H9 (cell line): ENCODE measurements at regions not wholly inside any gene's neighbourhood (a gene's known extent, or its start where the extent isn't known, plus 50 kb on each side); places are given as distances from the start of the nearest gene placed in this dataset.

Experiments used
- DNase-seq: peaks from one replicate; pipeline ENCODE4 v3.0.0-alpha.2; 2017
- H2AFZ ChIP-seq: one replicate; pipeline ENCODE4 v1.6.1; 2013; ENCODE audit warnings: mild to moderate bottlenecking, low read length, control low read depth, moderate library complexity
- H2AK5ac ChIP-seq: 2 replicates; pipeline ENCODE4 v1.6.1; 2013; ENCODE audit warnings: low read length, control low read depth, mixed read lengths; ENCODE audit not compliant: insufficient read length
- H2BK120ac ChIP-seq: one replicate; pipeline ENCODE4 v1.6.1; 2013; ENCODE audit warnings: low read depth, mild to moderate bottlenecking, low read length, control low read depth, inconsistent platforms; ENCODE audit not compliant: poor library complexity, severe bottlenecking
- H2BK12ac ChIP-seq: 2 replicates; pipeline ENCODE4 v1.6.1; 2013; ENCODE audit warnings: low read length, control low read depth, mixed read lengths, low read depth; ENCODE audit not compliant: insufficient read length
- H2BK15ac ChIP-seq: 2 replicates; pipeline ENCODE4 v1.6.1; 2013; ENCODE audit warnings: low read depth, low read length, control low read depth
- H2BK20ac ChIP-seq: one replicate; pipeline ENCODE4 v1.6.1; 2013; ENCODE audit warnings: low read depth, mild to moderate bottlenecking, low read length, control low read depth, inconsistent platforms; ENCODE audit not compliant: poor library complexity, severe bottlenecking
- H2BK5ac ChIP-seq: 2 replicates; pipeline ENCODE4 v1.6.1; 2013; ENCODE audit warnings: low read length, control low read depth, mixed read lengths; ENCODE audit not compliant: insufficient read length
- H3K14ac ChIP-seq: 2 replicates; pipeline ENCODE4 v1.6.1; 2013; ENCODE audit warnings: low read length, control low read depth; ENCODE audit not compliant: insufficient read depth
- H3K18ac ChIP-seq: 2 replicates; pipeline ENCODE4 v1.6.1; 2013; ENCODE audit warnings: low read depth, mild to moderate bottlenecking, mixed read lengths, low read length, control low read depth; ENCODE audit not compliant: insufficient read length
- H3K23ac ChIP-seq: 2 replicates; pipeline ENCODE4 v1.6.1; 2013; ENCODE audit warnings: low read length, control low read depth, mixed read lengths, low read depth; ENCODE audit not compliant: insufficient read length
- H3K23me2 ChIP-seq: 2 replicates; pipeline ENCODE4 v1.6.1; 2013; ENCODE audit warnings: low read depth, mild to moderate bottlenecking, mixed read lengths, low read length, control low read depth; ENCODE audit not compliant: insufficient read length, poor library complexity, severe bottlenecking
- H3K27ac ChIP-seq: 2 replicates; pipeline ENCODE4 v1.5.1; 2013; ENCODE audit warnings: low read length, control low read depth, mixed read lengths, low read depth; ENCODE audit not compliant: insufficient read length
- H3K27me3 ChIP-seq: 2 replicates; pipeline ENCODE4 v1.6.1; 2013; ENCODE audit warnings: low read length, control low read depth, inconsistent platforms; ENCODE audit not compliant: insufficient read depth
- H3K4ac ChIP-seq: 2 replicates; pipeline ENCODE4 v1.6.1; 2013; ENCODE audit warnings: low read depth, mild to moderate bottlenecking, control low read depth, inconsistent platforms, low read length, moderate library complexity
- H3K4me1 ChIP-seq: 2 replicates; pipeline ENCODE4 v1.6.1; 2013; ENCODE audit warnings: low read length, control low read depth, inconsistent platforms; ENCODE audit not compliant: insufficient read depth
- H3K4me2 ChIP-seq: 2 replicates; pipeline ENCODE4 v1.6.1; 2013; ENCODE audit warnings: low read length, control low read depth, mixed read lengths; ENCODE audit not compliant: insufficient read length, insufficient read depth
- H3K56ac ChIP-seq: 2 replicates; pipeline ENCODE4 v1.6.1; 2013; ENCODE audit warnings: low read depth, mild to moderate bottlenecking, mixed read lengths, low read length, control low read depth; ENCODE audit not compliant: insufficient read length
- H3K79me1 ChIP-seq: 2 replicates; pipeline ENCODE4 v1.6.1; 2013; ENCODE audit warnings: low read depth, mild to moderate bottlenecking, moderate library complexity, low read length, control low read depth, inconsistent platforms; ENCODE audit not compliant: insufficient read depth, poor library complexity, severe bottlenecking
- H3K79me2 ChIP-seq: 2 replicates; pipeline ENCODE4 v1.6.1; 2013; ENCODE audit warnings: low read length, control low read depth, inconsistent platforms; ENCODE audit not compliant: insufficient read depth
- H3K9ac ChIP-seq: 2 replicates; pipeline ENCODE4 v1.6.1; 2013; ENCODE audit warnings: low read length, control low read depth, mixed read lengths; ENCODE audit not compliant: insufficient read length; ENCODE audit errors: extremely low read depth
- H3K9me3 ChIP-seq: one replicate; pipeline ENCODE4 v1.6.1; 2013; ENCODE audit warnings: low read depth, low read length, inconsistent platforms; ENCODE audit not compliant: control insufficient read depth
- H3T11ph ChIP-seq: one replicate; pipeline ENCODE4 v1.6.1; 2013; ENCODE audit warnings: mild to moderate bottlenecking, low read length, control low read depth, inconsistent platforms
- H4K20me1 ChIP-seq: one replicate; pipeline ENCODE4 v1.6.1; 2013; ENCODE audit not compliant: control insufficient read depth, insufficient read length, insufficient read depth
- H4K5ac ChIP-seq: 2 replicates; pipeline ENCODE4 v1.6.1; 2013; ENCODE audit warnings: low read depth, mild to moderate bottlenecking, mixed read lengths, low read length, control low read depth; ENCODE audit not compliant: insufficient read length
- H4K8ac ChIP-seq: replicated peaks from 2 replicates; pipeline ENCODE4 v1.6.1; 2013; ENCODE audit warnings: low read length, control low read depth, mixed read lengths, low read depth; ENCODE audit not compliant: insufficient read length
- H4K91ac ChIP-seq: 2 replicates; pipeline ENCODE4 v1.6.1; 2013; ENCODE audit warnings: low read depth, mild to moderate bottlenecking, moderate library complexity, mixed read lengths, low read length, control low read depth; ENCODE audit not compliant: insufficient read length
- H3K27ac Mint-ChIP-seq, 3 experiments: 2 replicates in 2 of 3; 3 replicates in 1 of 3; pipeline ENCODE4 v1.8.0; 2020 to 2021; ENCODE audit warnings: mixed read lengths in 3 of 3, mild to moderate bottlenecking in 1 of 3, moderate library complexity in 1 of 3
- H3K27me3 Mint-ChIP-seq: 2 replicates; pipeline ENCODE4 v1.8.0; 2021; ENCODE audit warnings: low read depth, mild to moderate bottlenecking, moderate library complexity, mixed read lengths
- H3K36me3 Mint-ChIP-seq, 3 experiments: 2 replicates in 2 of 3; 3 replicates in 1 of 3; pipeline ENCODE4 v1.8.0; 2020 to 2021; ENCODE audit warnings: low read depth in 3 of 3, mixed read lengths in 3 of 3; ENCODE audit not compliant: insufficient read depth in 1 of 3
- H3K4me1 Mint-ChIP-seq, 2 experiments: 2 replicates each; pipeline ENCODE4 v1.8.0; 2020; ENCODE audit warnings: mixed read lengths in 2 of 2
- H3K4me3 Mint-ChIP-seq, 2 experiments: 2 replicates in 1 of 2; 3 replicates in 1 of 2; pipeline ENCODE4 v1.8.0; 2020 to 2021; ENCODE audit warnings: mild to moderate bottlenecking in 2 of 2, mixed read lengths in 2 of 2, moderate library complexity in 1 of 2
- H3K9me3 Mint-ChIP-seq, 2 experiments: 2 replicates in 1 of 2; 3 replicates in 1 of 2; pipeline ENCODE4 v1.8.0; 2020; ENCODE audit warnings: mild to moderate bottlenecking in 2 of 2, mixed read lengths in 2 of 2, moderate library complexity in 1 of 2
- CTCF ChIP-seq: fragments of 200-600 bp; sonication (generic); conservative IDR thresholded peaks from 3 replicates; pipeline ENCODE4 v1.8.0; 2021; ENCODE audit warnings: antibody characterized with exemption, mild to moderate bottlenecking
- WGBS: extraction: QIAGEN DNeasy Blood & Tissue Kit; methylation state at CpG from one replicate; pipeline ENCODE4 v1.1.7; 2013; ENCODE audit warnings: missing lambda C conversion rate, low lambda C conversion rate, mixed read lengths; ENCODE audit not compliant: insufficient read length; ENCODE audit errors: extremely low coverage; 5-methylcytosine and 5-hydroxymethylcytosine counted together

- Histone ChIP-seq H2BK20ac (no peak overlapping the region), H4K5ac (no peak overlapping the region), H2AK5ac (no peak overlapping the region), H3K23me2 (no peaks in the 10 kb centered on the region), H3K79me1 (no peaks in the 10 kb centered on the region), H2AFZ (no peak overlapping the region), H4K91ac (no peak overlapping the region), H3K18ac (no peak overlapping the region), H3K79me2 (no peaks in the 10 kb centered on the region), H3T11ph (no peak overlapping the region), H3K4me1 (peaks cover 4% of the 10 kb centered on the region; the same call in 1 of the 2 replicates), H3K4me2 (no peak overlapping the region), H2BK120ac (no peak overlapping the region), H2BK5ac (no peak overlapping the region), H3K9ac (no peak overlapping the region), H2BK15ac (no peak overlapping the region), H3K4ac (no peak overlapping the region), H3K56ac (no peak overlapping the region), H3K14ac (no peak overlapping the region), H3K9me3 (no peaks in the 10 kb centered on the region), H3K23ac (no peak overlapping the region), H4K20me1 (no peaks in the 10 kb centered on the region), H4K8ac (no peak overlapping the region), H3K27ac (no peak overlapping the region), H2BK12ac (no peak overlapping the region), H3K27me3 (no peaks in the 10 kb centered on the region)
- Mint-ChIP-seq H3K4me1 (peaks cover 8 to 10% of the 10 kb centered on the region in 2 experiments), H3K27me3 (no peaks in the 10 kb centered on the region; the same call in none of the 2 replicates), H3K4me3 (no peak overlapping the region), H3K27ac (no peak overlapping the region), H3K9me3 (peaks cover 9 to 10% of the 10 kb centered on the region in 2 experiments), H3K36me3 (peaks cover 0 to 10% (median 4%) of the 10 kb centered on the region in 3 experiments; a peak in 3 of 7 replicates)
- no peak for DNase-seq
- WGBS = no CpG with 5 or more reads among the region's 6 CpGs
- TF ChIP-seq CTCF = no peak
Measured at GRCh38 chr7:68537051-68537773, 1061.1 kb upstream of the AUTS2 start.
